A673 (cell line): ENCODE measurements at regions not wholly inside any gene's neighbourhood (a gene's known extent, or its start where the extent isn't known, plus 50 kb on each side); places are given as distances from the start of the nearest gene placed in this dataset.

Experiments
- BruUV-seq: library from RNA; stranded (reverse); fragments of 400-500 nt; replicated peaks from 2 replicates; lab custom pipeline; 2021; lab: Mats Ljungman, UMichigan
- CTCF ChIA-PET: fragments of 300-600 bp; sonication (Branson Sonifier 250); formaldehyde crosslinking; loops from one replicate; lab custom pipeline; 2022; ENCODE audit warnings: antibody characterized with exemption; lab: Charles Lee
- POLR2A ChIA-PET: fragments of 300-600 bp; sonication (Branson Sonifier 250); formaldehyde crosslinking; loops from one replicate; lab custom pipeline; 2022; ENCODE audit warnings: antibody characterized with exemption; ENCODE audit not compliant: low non-redundant PET; lab: Charles Lee
- DNase-seq: peaks from one replicate; pipeline ENCODE4 v3.0.0-alpha.2; 2015; ENCODE audit warnings: low spot score
- H3K27ac ChIP-seq: fragments of 200-600 bp; sonication (generic); 2 replicates; pipeline ENCODE4 v1.5.1; 2016; ENCODE audit warnings: mixed run types, low read depth, mild to moderate bottlenecking, mixed read lengths, antibody characterized with exemption, low read length; ENCODE audit not compliant: poor library complexity, severe bottlenecking
- H3K27me3 ChIP-seq: fragments of 200-600 bp; sonication (generic); replicated peaks from 2 replicates; pipeline ENCODE4 v1.6.1; 2017; ENCODE audit warnings: mixed run types, low read depth, mild to moderate bottlenecking, mixed read lengths, antibody characterized with exemption, low read length; ENCODE audit not compliant: insufficient read depth, poor library complexity
- H3K36me3 ChIP-seq: fragments of 200-600 bp; sonication (generic); 2 replicates; pipeline ENCODE4 v1.6.1; 2016; ENCODE audit warnings: mixed run types, mild to moderate bottlenecking, mixed read lengths, antibody characterized with exemption, low read length; ENCODE audit not compliant: insufficient read depth, poor library complexity, severe bottlenecking
- H3K4me1 ChIP-seq: fragments of 200-600 bp; sonication (generic); 2 replicates; pipeline ENCODE4 v1.6.1; 2017; ENCODE audit warnings: mixed run types, mild to moderate bottlenecking, mixed read lengths, antibody characterized with exemption, low read length; ENCODE audit not compliant: insufficient read depth, poor library complexity, severe bottlenecking
- H3K4me3 ChIP-seq: fragments of 200-600 bp; sonication (generic); 2 replicates; pipeline ENCODE4 v1.5.1; 2016; ENCODE audit warnings: low read depth, mixed run types, mild to moderate bottlenecking, mixed read lengths, low read length; ENCODE audit not compliant: poor library complexity, severe bottlenecking
- H3K9me3 ChIP-seq: fragments of 200-600 bp; sonication (generic); 2 replicates; pipeline ENCODE4 v1.6.1; 2016; ENCODE audit warnings: mixed run types, low read depth, mild to moderate bottlenecking, mixed read lengths, antibody characterized with exemption, low read length; ENCODE audit not compliant: poor library complexity, severe bottlenecking
- EZH2 ChIP-seq: fragments of 200-600 bp; sonication (generic); IDR thresholded peaks from 2 replicates; pipeline ENCODE4 v1.6.1; 2017; ENCODE audit warnings: borderline replicate concordance, low read depth, mild to moderate bottlenecking, mixed read lengths, antibody characterized with exemption, low read length; ENCODE audit not compliant: poor library complexity, severe bottlenecking
- intact Hi-C: fragments of 100-400 bp; cut with micrococcal nuclease; formaldehyde crosslinking; loops from one replicate; pipeline ENCODE4 v1.10.0; 2022; ENCODE audit not compliant: unreplicated experiment
- TF ChIP-seq, protein P1 (sequence below): fragments of 300-800, 200-600 bp; sonication (generic); conservative IDR thresholded peaks from 2 replicates; pipeline ENCODE4 v1.5.1; 2017; ENCODE audit warnings: low read depth, mild to moderate bottlenecking, antibody characterized with exemption, low read length, moderate library complexity, mixed read lengths

- ChIA-PET CTCF (no interaction called here), POLR2A (no interaction called here)
- Histone ChIP-seq H3K36me3 (no peaks in the 10 kb centered on the region), H3K4me3 (no peak overlapping the region), H3K9me3 (no peaks in the 10 kb centered on the region), H3K27ac (no peak overlapping the region), H3K27me3 (no peaks in the 10 kb centered on the region), H3K4me1 (no peaks in the 10 kb centered on the region)
- intact Hi-C loops, result no loop called here
- no peak for TF ChIP-seq EZH2
- TF ChIP-seq, protein P1, sequence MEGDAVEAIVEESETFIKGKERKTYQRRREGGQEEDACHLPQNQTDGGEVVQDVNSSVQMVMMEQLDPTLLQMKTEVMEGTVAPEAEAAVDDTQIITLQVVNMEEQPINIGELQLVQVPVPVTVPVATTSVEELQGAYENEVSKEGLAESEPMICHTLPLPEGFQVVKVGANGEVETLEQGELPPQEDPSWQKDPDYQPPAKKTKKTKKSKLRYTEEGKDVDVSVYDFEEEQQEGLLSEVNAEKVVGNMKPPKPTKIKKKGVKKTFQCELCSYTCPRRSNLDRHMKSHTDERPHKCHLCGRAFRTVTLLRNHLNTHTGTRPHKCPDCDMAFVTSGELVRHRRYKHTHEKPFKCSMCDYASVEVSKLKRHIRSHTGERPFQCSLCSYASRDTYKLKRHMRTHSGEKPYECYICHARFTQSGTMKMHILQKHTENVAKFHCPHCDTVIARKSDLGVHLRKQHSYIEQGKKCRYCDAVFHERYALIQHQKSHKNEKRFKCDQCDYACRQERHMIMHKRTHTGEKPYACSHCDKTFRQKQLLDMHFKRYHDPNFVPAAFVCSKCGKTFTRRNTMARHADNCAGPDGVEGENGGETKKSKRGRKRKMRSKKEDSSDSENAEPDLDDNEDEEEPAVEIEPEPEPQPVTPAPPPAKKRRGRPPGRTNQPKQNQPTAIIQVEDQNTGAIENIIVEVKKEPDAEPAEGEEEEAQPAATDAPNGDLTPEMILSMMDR, result no peak
- no peak for DNase-seq
- no TSS peak for BruUV-seq
Observed at GRCh38 chr2:183998041-183998796, 600.1 kb upstream of the ZNF804A start.

DNA sequence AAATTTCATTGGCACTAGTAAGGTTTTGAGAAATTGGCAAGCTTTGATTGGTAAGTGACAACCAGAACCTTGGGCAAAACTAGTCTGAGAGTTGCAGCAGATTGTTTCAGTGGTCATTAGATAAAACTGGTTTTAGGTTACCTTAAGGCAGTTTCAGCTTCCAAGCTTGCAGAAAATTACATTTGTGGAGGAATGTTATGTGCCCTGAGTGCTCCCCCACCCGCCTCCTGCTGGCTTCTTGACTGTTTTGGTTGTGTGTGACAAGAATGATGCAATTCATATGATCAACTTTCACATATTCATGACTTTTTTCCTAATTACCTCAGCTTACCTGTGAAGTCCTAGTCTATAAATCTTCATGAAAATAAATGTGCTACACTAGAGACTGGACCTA, 599.5 kb upstream of the ZNF804A start:
- H3K9me3 ChIP-seq, result no peaks in the 10 kb centered on the region
- intact Hi-C loops, result no loop called here
- no peak overlapping the region for H3K27ac ChIP-seq
- ChIA-PET CTCF (no interaction called here), POLR2A (no interaction called here)
- no peaks in the 10 kb centered on the region for H3K27me3 ChIP-seq
- H3K36me3 ChIP-seq, result no peaks in the 10 kb centered on the region
- no peak overlapping the region for H3K4me3 ChIP-seq
- BruUV-seq, result no TSS peak
- no peak for DNase-seq
- H3K4me1 ChIP-seq, result no peaks in the 10 kb centered on the region
- TF ChIP-seq EZH2, result no peak
- TF ChIP-seq, protein P1, result no peak

DNA sequence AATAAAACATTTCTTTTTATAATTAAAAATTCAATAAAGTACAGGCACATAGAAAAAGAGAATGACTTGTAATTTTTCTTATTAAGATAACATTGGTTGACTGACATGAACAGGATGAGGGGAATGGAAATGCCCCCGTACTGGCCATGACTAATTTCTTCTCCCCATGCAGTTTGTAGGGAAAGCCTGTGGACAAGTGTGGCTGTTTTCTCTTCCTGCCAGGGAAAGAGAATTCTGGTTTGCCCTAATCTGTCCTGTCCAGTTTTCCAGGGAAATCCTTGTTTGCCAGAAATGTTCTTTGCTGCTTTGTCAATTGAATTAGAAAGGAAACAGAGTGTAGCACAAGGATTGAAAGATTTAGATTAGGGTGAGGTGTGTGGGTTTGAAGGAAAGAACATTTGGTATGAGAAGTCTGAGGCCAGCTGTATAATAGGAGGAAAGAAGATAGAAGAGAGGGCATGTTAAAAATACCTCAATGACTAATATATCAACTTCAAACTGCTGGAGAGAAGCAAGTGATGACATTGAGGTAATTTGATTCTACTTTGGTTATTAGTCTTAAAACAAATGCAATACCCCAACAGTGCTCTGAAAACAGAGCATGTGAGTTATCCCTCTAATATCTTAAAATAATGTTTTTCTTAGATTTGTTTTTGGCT, 593.9 kb upstream of the ZNF804A start:
- Histone ChIP-seq H3K27ac (no peak overlapping the region), H3K27me3 (no peaks in the 10 kb centered on the region), H3K9me3 (no peaks in the 10 kb centered on the region), H3K4me1 (no peaks in the 10 kb centered on the region), H3K4me3 (no peak overlapping the region), H3K36me3 (no peaks in the 10 kb centered on the region)
- intact Hi-C loops, result no loop called here
- CTCF ChIA-PET, result no interaction called here
- POLR2A ChIA-PET, result no interaction called here
- no TSS peak for BruUV-seq
- DNase-seq, result no peak
- TF ChIP-seq EZH2, result no peak
- TF ChIP-seq, protein P1, result no peak
